Heart left ventricle (tissue), 16 donors: ENCODE measurements at regions not wholly inside any gene's neighbourhood (a gene's known extent, or its start where the extent isn't known, plus 50 kb on each side); places are given as distances from the start of the nearest gene placed in this dataset.

Source experiments
- ATAC-seq, 4 donors: fragments of 200-7000 bp; cut with Tn5 transposase; one replicate each; pipeline ENCODE4 v1.9.1; 2020 to 2022; ENCODE audit warnings: moderate library complexity in 4 of 4, mild to moderate bottlenecking in 3 of 4, moderate number of reproducible peaks in 1 of 4
- DNase-seq, 5 donors: peaks; one replicate each; pipeline ENCODE4 v3.0.0-alpha.2; 2020
- H3K27ac ChIP-seq, 12 donors: fragments of 200-600 bp; sonication (generic) in 4 of 12; one replicate each; pipeline versions ENCODE4 v1.5.0 to v1.8.0; 2016 to 2022; ENCODE audit warnings: mild to moderate bottlenecking in 2 of 12
- H3K27me3 ChIP-seq, 9 donors: fragments of 200-600 bp; sonication (generic) in 2 of 9; one replicate each; pipeline versions ENCODE4 v1.5.1 to v1.8.0; 2016 to 2022; ENCODE audit warnings: mild to moderate bottlenecking in 3 of 9
- H3K36me3 ChIP-seq, 9 donors: fragments of 200-600 bp; sonication (generic) in 2 of 9; one replicate each; pipeline versions ENCODE4 v1.5.0 to v1.8.0; 2018 to 2022; ENCODE audit warnings: mild to moderate bottlenecking in 2 of 9
- H3K4me1 ChIP-seq, 12 donors: fragments of 200-600 bp; sonication (generic) in 4 of 12; one replicate each; pipeline versions ENCODE4 v1.5.0 to v1.8.0; 2016 to 2022; ENCODE audit warnings: mild to moderate bottlenecking in 3 of 12
- H3K4me3 ChIP-seq, 12 donors: fragments of 200-600 bp; sonication (generic) in 4 of 12; one replicate each; pipeline versions ENCODE4 v1.5.0 to v1.8.0; 2017 to 2022; ENCODE audit warnings: mild to moderate bottlenecking in 9 of 12, moderate library complexity in 4 of 12
- H3K9me3 ChIP-seq, 12 donors: fragments of 200-600 bp; sonication (generic) in 4 of 12; one replicate each; pipeline versions ENCODE4 v1.5.0 to v1.8.0; 2016 to 2022; ENCODE audit warnings: mild to moderate bottlenecking in 1 of 12
- POLR2A ChIP-seq, 2 donors: fragments of 450-650 bp; IDR thresholded peaks; one replicate each; pipeline ENCODE4 v1.6.1; 2017; ENCODE audit warnings: antibody characterized with exemption in 2 of 2, mild to moderate bottlenecking in 2 of 2, moderate library complexity in 2 of 2
- WGBS, 4 donors: extraction: QIAGEN DNeasy Blood & Tissue Kit in 2 of 4; methylation state at CpG; one replicate each; pipeline versions ENCODE4 v1.1.5 to v1.1.7; 2013 to 2018; 5-methylcytosine and 5-hydroxymethylcytosine counted together
- intact Hi-C, 10 donors: fragments of 100-400 bp; cut with DNase I; formaldehyde crosslinking; loops; one replicate each; pipeline versions ENCODE4 v1.11.1 to v1.14.2; 2022
- TF ChIP-seq, protein P1 (sequence below), 12 donors: fragments of 200-600 bp; sonication (generic) in 4 of 12; IDR thresholded peaks; one replicate each; pipeline versions ENCODE4 v1.5.0 to v1.8.0; 2018 to 2022; ENCODE audit warnings: antibody characterized with exemption in 12 of 12, mild to moderate bottlenecking in 5 of 12
- donor health status: ischemic (EF 13 %, LVEDD 7.1; RV severe dilation, severe dysfunction).
- donor health status: healthy with polysubstance abuse.
- donor health status: DM: no; HTN: yes; CAD: no.
- donor health status: DM: no; HTN: no; CAD: no.
- donor health status: ischemic (EF 25% LVEDD 6.9; RV normal size, moderate dysfunction).
- donor health status: ischemic (EF 25% LVEDD 5.7; RV mildly dilated, moderate dysfunction).
- donor health status: healthy.
- donor health status: DM: yes; HTN: yes; CAD: no.
- donor health status: ischemic (EF 35%, LVEDD 5.7; RV mildly dilated, moderate dysfunction).
- donor health status: nonischemic (EF 11% LVEDD 7.7; RV severe dilation, severe dysfunction).
- donor health status: DM: yes; HTN: yes; CAD: no.
- donor health status: PGD.
- donor health status: ischemic (EF 29% LVEDD 5.4; RV normal size, mild dysfunction).
- donor health status: nonischemic (EF 23%, LVEDD 6.1; RV moderate dilation, normal function).

DNA sequence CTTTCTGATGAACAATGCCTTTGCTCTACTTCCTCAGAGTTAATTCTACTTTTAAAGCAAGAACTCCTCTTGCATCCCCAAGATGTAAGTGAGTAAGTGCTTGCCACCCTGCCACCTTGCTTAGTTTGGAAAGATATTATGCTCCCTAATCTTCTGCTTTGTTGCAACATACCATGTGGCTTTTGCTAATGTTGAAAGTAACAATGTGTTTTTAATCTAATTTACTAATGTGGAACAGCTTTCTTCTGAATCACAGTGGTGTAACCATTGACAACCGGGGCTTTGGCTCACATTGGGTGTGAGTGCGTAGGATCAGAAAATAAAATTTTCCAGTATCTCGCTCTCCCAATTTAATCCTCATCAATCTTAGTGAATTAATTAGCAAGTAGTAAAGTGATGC, 254.1 kb upstream of the PTER start:
- intact Hi-C loops: no loop called here
- Histone ChIP-seq H3K36me3 (no peaks in the 10 kb centered on the region), H3K4me1 (no peaks in the 10 kb centered on the region), H3K9me3 (no peaks in the 10 kb centered on the region), H3K27me3 (no peaks in the 10 kb centered on the region), H3K4me3 (no peak overlapping the region), H3K27ac (no peak overlapping the region)
- ATAC-seq: peak in 3 of 4 donors; percentile 36 to 81 (median 59)
- 79 to 89% (median 86%) methylated on average over 3 of the region's 3 CpGs for WGBS, 4 donors
- TF ChIP-seq, protein P1, sequence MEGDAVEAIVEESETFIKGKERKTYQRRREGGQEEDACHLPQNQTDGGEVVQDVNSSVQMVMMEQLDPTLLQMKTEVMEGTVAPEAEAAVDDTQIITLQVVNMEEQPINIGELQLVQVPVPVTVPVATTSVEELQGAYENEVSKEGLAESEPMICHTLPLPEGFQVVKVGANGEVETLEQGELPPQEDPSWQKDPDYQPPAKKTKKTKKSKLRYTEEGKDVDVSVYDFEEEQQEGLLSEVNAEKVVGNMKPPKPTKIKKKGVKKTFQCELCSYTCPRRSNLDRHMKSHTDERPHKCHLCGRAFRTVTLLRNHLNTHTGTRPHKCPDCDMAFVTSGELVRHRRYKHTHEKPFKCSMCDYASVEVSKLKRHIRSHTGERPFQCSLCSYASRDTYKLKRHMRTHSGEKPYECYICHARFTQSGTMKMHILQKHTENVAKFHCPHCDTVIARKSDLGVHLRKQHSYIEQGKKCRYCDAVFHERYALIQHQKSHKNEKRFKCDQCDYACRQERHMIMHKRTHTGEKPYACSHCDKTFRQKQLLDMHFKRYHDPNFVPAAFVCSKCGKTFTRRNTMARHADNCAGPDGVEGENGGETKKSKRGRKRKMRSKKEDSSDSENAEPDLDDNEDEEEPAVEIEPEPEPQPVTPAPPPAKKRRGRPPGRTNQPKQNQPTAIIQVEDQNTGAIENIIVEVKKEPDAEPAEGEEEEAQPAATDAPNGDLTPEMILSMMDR (IDR thresholded peaks at IDR 0.05): no peak
- no peak for TF ChIP-seq POLR2A (IDR thresholded peaks at IDR 0.05)
- DNase-seq: peak in 1 of 5 donors; percentile 23

DNA sequence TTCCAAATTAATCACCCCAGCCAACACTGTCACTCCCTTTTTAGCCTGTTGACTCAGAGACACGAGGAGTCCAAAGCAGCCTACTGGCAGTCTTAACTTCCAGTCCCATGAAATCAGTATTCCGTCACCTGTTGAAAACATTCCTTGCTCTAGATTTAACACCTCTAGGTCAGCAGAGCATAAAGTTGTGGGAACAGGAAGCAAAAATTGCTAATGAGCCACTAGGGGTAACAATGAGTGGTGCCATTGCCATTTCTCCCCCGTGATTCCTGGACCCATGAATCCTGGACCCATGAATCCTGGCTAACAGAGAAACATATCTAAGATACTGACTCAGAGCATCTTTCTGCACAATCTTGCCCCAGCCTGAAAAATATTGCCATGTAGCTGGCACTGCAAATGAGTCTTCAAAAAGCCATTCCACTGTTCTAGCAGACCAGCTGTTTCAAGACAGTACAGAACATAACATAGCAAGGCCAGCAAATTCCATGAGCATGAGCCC, 252.7 kb upstream of the PTER start:
- WGBS, 4 donors: 68 to 83% (median 73%) methylated on average over 3 of the region's 3 CpGs
- Histone ChIP-seq H3K9me3 (no peaks in the 10 kb centered on the region), H3K4me3 (no peak overlapping the region), H3K4me1 (no peaks in the 10 kb centered on the region), H3K27ac (no peak overlapping the region), H3K27me3 (no peaks in the 10 kb centered on the region), H3K36me3 (no peaks in the 10 kb centered on the region)
- DNase-seq: no peak
- ATAC-seq: peak in 3 of 4 donors; percentile 38 to 83 (median 60)
- intact Hi-C loops: no loop called here
- TF ChIP-seq POLR2A (IDR thresholded peaks at IDR 0.05): no peak
- TF ChIP-seq, protein P1 (IDR thresholded peaks at IDR 0.05): no peak

DNA sequence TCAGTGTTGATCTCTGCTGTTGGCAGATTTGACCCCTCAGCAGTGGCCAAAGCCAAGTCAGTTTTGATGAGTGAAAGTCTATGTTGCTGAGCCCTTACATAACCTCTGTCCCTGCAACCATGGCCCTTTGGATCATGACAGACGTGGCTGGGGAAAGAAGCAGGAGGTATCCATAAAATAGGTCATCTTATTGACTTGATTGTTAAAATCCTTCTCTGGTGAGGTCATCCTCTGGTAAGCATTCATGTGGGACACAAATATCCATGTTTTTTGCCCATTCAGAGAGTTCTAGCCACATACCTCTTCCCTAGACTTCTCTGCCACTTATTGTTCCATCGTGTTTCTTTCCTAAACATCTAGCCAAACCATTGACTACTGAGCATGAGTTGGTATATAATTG, 251.9 kb upstream of the PTER start:
- Histone ChIP-seq H3K4me1 (no peaks in the 10 kb centered on the region), H3K4me3 (no peak overlapping the region), H3K27ac (no peak overlapping the region), H3K9me3 (no peaks in the 10 kb centered on the region), H3K27me3 (no peaks in the 10 kb centered on the region), H3K36me3 (no peaks in the 10 kb centered on the region)
- TF ChIP-seq POLR2A (IDR thresholded peaks at IDR 0.05): no peak
- TF ChIP-seq, protein P1 (IDR thresholded peaks at IDR 0.05): no peak
- intact Hi-C loops: no loop called here
- 52 to 63% (median 55%) methylated on average over 2 of the region's 2 CpGs for WGBS, 4 donors
- ATAC-seq: peak in 1 of 4 donors; percentile 21
- no peak for DNase-seq

DNA sequence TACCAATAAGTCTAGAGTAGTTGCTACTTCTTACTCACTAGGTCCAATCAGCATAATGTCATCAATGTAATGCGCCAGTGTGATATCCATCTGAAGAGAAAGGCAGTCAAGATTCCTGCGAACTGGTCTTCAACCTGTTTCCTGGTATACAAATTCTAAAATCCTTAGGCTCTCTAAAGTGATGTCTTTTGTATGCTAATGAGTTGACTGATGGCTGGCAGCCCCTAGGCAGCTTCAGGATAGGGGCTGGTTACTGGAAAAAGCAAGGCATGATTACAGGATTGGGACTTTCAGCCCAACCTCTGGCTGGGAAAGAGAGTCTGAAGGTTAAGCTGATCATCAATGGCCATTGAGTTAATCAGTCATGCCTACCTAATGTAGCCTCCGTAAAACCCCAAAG, 250.2 kb upstream of the PTER start:
- H3K27ac ChIP-seq: no peak overlapping the region
- WGBS, 4 donors: 75 to 84% (median 83%) methylated on average over 3 of the region's 3 CpGs
- intact Hi-C loops: no loop called here
- no peaks in the 10 kb centered on the region for H3K9me3 ChIP-seq
- H3K4me3 ChIP-seq: no peak overlapping the region
- DNase-seq (no peak), ATAC-seq (no peak)
- no peaks in the 10 kb centered on the region for H3K4me1 ChIP-seq
- no peak for TF ChIP-seq POLR2A (IDR thresholded peaks at IDR 0.05)
- TF ChIP-seq, protein P1 (IDR thresholded peaks at IDR 0.05): no peak
- no peaks in the 10 kb centered on the region for H3K36me3 ChIP-seq
- no peaks in the 10 kb centered on the region for H3K27me3 ChIP-seq
